Gastrocnemius medialis (tissue), 4 donors: ENCODE measurements at regions not wholly inside any gene's neighbourhood (a gene's known extent, or its start where the extent isn't known, plus 50 kb on each side); places are given as distances from the start of the nearest gene placed in this dataset.

Experiments used
- ATAC-seq, 2 donors: fragments of 150-250 bp; one replicate each; pipeline ENCODE4 v1.9.1; 2016
- DNase-seq, 2 donors: peaks; one replicate each; pipeline ENCODE4 v3.0.0-alpha.2; 2019
- H3K27ac ChIP-seq, 4 donors: fragments of 200-600 bp; sonication (generic); 1 replicate in 1 of 4; 2 replicates in 3 of 4; pipeline ENCODE4 v1.5.1; 2016 to 2018; ENCODE audit warnings: mild to moderate bottlenecking in 2 of 4, moderate library complexity in 1 of 4
- H3K27me3 ChIP-seq, 3 donors: fragments of 200-600 bp; sonication (generic) in 2 of 3; 1 replicate in 1 of 3; 2 replicates in 2 of 3; pipeline versions ENCODE4 v1.5.1 to v1.6.0; 2016 to 2019; ENCODE audit warnings: mild to moderate bottlenecking in 1 of 3, moderate library complexity in 1 of 3
- H3K36me3 ChIP-seq, 2 donors: fragments of 200-600 bp; sonication (generic) in 1 of 2; one replicate each; pipeline ENCODE4 v1.5.1; 2017 to 2018
- H3K4me1 ChIP-seq, 2 donors: fragments of 200-600 bp; sonication (generic) in 1 of 2; one replicate each; pipeline ENCODE4 v1.5.1; 2016 to 2017; ENCODE audit warnings: mild to moderate bottlenecking in 2 of 2
- H3K4me3 ChIP-seq, 4 donors: fragments of 200-600 bp; sonication (generic) in 3 of 4; 1 replicate in 1 of 4; 2 replicates in 3 of 4; pipeline ENCODE4 v1.5.1; 2016 to 2019; ENCODE audit warnings: mild to moderate bottlenecking in 2 of 4
- H3K9me3 ChIP-seq, 3 donors: fragments of 200-600 bp; sonication (generic) in 2 of 3; 1 replicate in 1 of 3; 2 replicates in 2 of 3; pipeline ENCODE4 v1.5.1; 2016 to 2019
- CTCF ChIP-seq, 5 experiments: fragments of 450-650 bp in 3 of 5; fragments of 200-600 bp in 2 of 5; sonication (generic) in 2 of 5; IDR thresholded peaks in 4 of 5; conservative IDR thresholded peaks in 1 of 5; 1 replicate in 4 of 5; 2 replicates in 1 of 5; pipeline ENCODE4 v1.5.1; 2016 to 2019; ENCODE audit warnings: antibody characterized with exemption in 5 of 5, mild to moderate bottlenecking in 3 of 5, moderate library complexity in 3 of 5
- POLR2A ChIP-seq, 2 donors: fragments of 450-650 bp; IDR thresholded peaks; one replicate each; pipeline ENCODE4 v1.6.1; 2017; ENCODE audit warnings: antibody characterized with exemption in 2 of 2, mild to moderate bottlenecking in 2 of 2, moderate library complexity in 2 of 2
- in situ Hi-C, 4 donors: fragments of 200-750 bp; cut with MboI; loops; one replicate each; pipeline versions ENCODE4 v1.15.0 to v1.8.0; 2017; ENCODE audit warnings: low sequenced_read_pairs in 4 of 4
- intact Hi-C: fragments of 100-400 bp; cut with DNase I; formaldehyde crosslinking; loops from one replicate; pipeline ENCODE4 v1.15.1; 2023; ENCODE audit warnings: low total_unique reads

DNA sequence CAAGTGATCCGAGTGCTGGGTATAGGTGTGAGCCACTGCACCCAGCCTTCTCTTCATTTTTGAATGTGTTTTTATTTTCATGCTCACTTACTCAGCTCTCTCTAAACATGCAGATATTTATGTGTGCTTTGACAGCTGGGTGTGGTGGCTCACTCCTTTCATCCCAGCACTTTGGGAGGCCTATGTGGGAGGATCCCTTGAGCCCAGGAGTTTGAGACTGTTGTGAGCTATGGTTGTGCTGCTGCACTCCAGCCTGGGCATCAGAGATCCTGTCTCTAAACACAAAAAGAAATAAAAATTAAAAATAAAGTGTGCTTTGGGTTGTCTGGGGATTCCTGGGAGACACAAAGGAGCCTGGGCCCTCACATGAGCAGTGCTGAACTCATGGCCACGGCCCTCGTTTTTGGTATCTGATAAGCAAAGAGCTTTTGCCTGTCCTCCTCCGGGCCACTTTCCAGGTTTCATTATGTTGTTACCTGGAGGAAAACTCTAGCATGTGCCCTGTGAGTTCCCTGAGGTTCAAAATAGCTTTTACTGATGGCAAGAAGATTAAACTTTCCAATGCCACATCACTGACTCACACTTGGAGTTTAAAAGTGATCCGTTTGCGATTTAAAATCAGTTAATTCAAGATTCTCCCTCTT is 78.5 kb downstream of the CD164 start:
- in situ Hi-C loops: loop anchor here in 1 of 4 donors (10.0 kb wide), 1 partner anchor 81 kb away; the partner anchor contains the start of gene CD164
- intact Hi-C loops: no loop called here
- TF ChIP-seq CTCF (IDR thresholded peaks at IDR 0.05 in 4 of 5, conservative IDR thresholded peaks at IDR 0.05 in 1 of 5): no peak
- TF ChIP-seq POLR2A (IDR thresholded peaks at IDR 0.05): no peak
- no peaks in the 10 kb centered on the region for H3K36me3 ChIP-seq
- no peak overlapping the region for H3K4me3 ChIP-seq
- peaks cover 47 to 64% of the 10 kb centered on the region in 2 donors for H3K4me1 ChIP-seq
- H3K9me3 ChIP-seq: no peaks in the 10 kb centered on the region
- peak in 1 of 2 donors; percentile 55 for DNase-seq
- H3K27ac ChIP-seq: peak overlapping the region; percentile 71 to 91 (median 84)
- peak in 1 of 2 donors; percentile 40 for ATAC-seq
- no peaks in the 10 kb centered on the region for H3K27me3 ChIP-seq

DNA sequence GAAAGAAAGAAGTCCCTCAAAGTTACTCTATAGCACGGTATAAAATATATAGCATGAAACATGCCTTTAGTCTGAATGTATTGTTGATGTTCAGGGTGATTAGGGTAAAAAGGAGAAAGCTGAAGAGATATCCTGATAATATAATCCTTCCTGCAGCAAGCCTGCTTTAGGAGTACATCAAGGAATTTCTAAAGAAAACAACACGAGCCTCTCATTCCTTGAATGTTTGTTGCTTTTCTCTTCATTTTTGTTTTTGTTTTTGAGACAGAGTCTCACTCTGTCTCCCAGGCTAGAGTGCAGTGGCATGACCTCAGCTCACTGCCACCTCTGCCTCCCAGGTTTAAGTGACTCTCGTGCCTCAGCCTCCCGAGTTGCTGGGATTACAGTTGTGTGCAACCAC is 79.1 kb downstream of the CD164 start:
- peaks cover 43 to 61% of the 10 kb centered on the region in 2 donors for H3K4me1 ChIP-seq
- TF ChIP-seq CTCF (IDR thresholded peaks at IDR 0.05 in 4 of 5, conservative IDR thresholded peaks at IDR 0.05 in 1 of 5) (no peak), POLR2A (IDR thresholded peaks at IDR 0.05) (no peak)
- no peak overlapping the region for H3K4me3 ChIP-seq
- ATAC-seq: no peak
- DNase-seq: no peak
- H3K9me3 ChIP-seq: no peaks in the 10 kb centered on the region
- in situ Hi-C loops (loop anchor here in 1 of 4 donors (10.0 kb wide), 1 partner anchor 82 kb away; the partner anchor contains the start of gene CD164), intact Hi-C loops (no loop called here)
- no peaks in the 10 kb centered on the region for H3K27me3 ChIP-seq
- no peaks in the 10 kb centered on the region for H3K36me3 ChIP-seq
- peak overlapping the region; percentile 71 to 91 (median 84) for H3K27ac ChIP-seq

- Histone ChIP-seq H3K27me3 (no peaks in the 10 kb centered on the region), H3K4me3 (no peak overlapping the region), H3K27ac (peak overlapping the region in 3 of 4 donors; percentile 82 to 88 (median 84)), H3K9me3 (no peaks in the 10 kb centered on the region), H3K36me3 (no peaks in the 10 kb centered on the region), H3K4me1 (peaks cover 43 to 61% of the 10 kb centered on the region in 2 donors)
- no peak for ATAC-seq
- in situ Hi-C loops (loop anchor here in 1 of 4 donors (10.0 kb wide), 1 partner anchor 83 kb away; the partner anchor contains the start of gene CD164), intact Hi-C loops (no loop called here)
- TF ChIP-seq POLR2A (IDR thresholded peaks at IDR 0.05): no peak
- TF ChIP-seq CTCF (IDR thresholded peaks at IDR 0.05 in 4 of 5, conservative IDR thresholded peaks at IDR 0.05 in 1 of 5): no peak
- DNase-seq: no peak
Measured at GRCh38 chr6:109302176-109302575, 80.1 kb downstream of the CD164 start.

DNA sequence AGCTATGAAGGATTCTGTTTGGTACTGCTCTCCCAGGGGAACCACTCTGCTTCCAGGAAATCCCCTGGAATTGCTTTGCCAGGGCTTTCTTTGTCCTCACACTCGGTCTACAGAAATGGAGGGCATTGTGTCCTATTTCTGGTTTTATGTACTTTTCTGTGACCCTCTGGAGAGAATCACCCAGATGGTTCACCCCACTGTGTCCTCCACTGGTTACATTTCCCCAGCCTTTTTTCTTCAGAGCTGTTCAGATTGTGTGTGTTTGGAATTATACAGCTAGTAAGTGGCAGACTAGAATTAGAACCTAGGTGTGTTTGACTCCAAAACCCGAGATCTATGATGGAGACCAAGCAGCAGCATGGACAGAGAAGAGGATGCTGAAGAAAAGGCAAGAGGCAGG is 80.8 kb downstream of the CD164 start:
- Histone ChIP-seq H3K27ac (peak overlapping the region; percentile 79 to 88 (median 83)), H3K9me3 (no peaks in the 10 kb centered on the region), H3K27me3 (no peaks in the 10 kb centered on the region), H3K4me3 (no peak overlapping the region), H3K36me3 (no peaks in the 10 kb centered on the region), H3K4me1 (peaks cover 43 to 61% of the 10 kb centered on the region in 2 donors)
- DNase-seq: no peak
- in situ Hi-C loops: loop anchor here in 1 of 4 donors (10.0 kb wide), 1 partner anchor 83 kb away; the partner anchor contains the start of gene CD164
- intact Hi-C loops: no loop called here
- no peak for ATAC-seq
- TF ChIP-seq CTCF (IDR thresholded peaks at IDR 0.05 in 4 of 5, conservative IDR thresholded peaks at IDR 0.05 in 1 of 5) (no peak), POLR2A (IDR thresholded peaks at IDR 0.05) (no peak)
